Right lobe of liver (tissue), 4 donors: ENCODE measurements at regions not wholly inside any gene's neighbourhood (a gene's known extent, or its start where the extent isn't known, plus 50 kb on each side); places are given as distances from the start of the nearest gene placed in this dataset.

Experiments used
- POLR2A ChIP-seq: fragments of 450-650 bp; IDR thresholded peaks from one replicate; pipeline ENCODE4 v1.6.1; 2017; ENCODE audit warnings: antibody characterized with exemption, mild to moderate bottlenecking
- TF ChIP-seq, protein P1 (sequence below), 4 donors: fragments of 200-600 bp in 3 of 4; fragments of 450-650 bp in 1 of 4; IDR thresholded peaks; one replicate each; pipeline versions ENCODE4 v1.5.1 to v1.8.0; 2016 to 2022; ENCODE audit warnings: antibody characterized with exemption in 4 of 4, mild to moderate bottlenecking in 2 of 4
- donor health status: DM: no; HTN: no; CAD: no.
- donor health status: DM: no; HTN: no; CAD: no.
- donor health status: DM: no; HTN: yes; CAD: no.

DNA sequence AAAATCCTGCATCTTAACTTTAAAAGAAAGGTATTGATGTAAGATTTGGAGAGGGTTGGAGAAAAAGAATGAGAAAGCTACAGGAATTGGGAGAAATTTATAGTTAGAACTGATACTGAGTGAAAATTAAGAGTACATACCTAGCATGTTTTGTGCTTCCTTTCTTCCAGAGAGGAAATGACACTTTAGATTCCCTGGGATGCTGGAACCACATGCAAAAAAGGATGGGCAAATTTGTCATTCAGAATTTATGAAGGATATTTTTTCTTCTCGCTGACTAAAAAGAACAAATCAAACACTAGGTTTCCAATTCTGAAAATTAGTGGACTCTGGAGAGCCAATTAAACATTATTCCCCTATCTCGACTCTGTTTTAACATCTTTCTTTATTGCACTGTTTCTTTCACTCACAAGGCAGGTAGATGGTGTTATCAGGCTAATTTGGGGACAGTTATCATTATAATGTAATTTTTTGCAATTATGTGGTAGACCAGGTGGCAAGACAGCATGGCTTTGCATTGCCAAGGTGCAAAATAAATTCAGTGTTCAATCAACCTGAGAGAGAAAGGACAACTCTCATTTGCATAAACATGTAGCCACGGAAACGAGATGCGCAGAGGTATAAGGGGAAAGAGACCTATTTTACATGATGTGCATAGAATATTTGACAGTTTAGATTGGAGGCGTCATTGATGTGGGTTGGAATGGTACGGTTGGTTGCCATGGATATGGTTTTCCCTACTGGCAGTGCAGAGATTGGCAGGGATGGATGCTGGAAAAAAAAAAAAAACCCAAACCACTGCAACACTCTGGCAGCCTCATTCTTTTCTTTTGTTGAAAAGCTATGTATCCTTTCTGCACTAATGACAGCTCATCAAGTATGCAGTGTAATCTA lies 320.4 kb upstream of the CCNH start:
- TF ChIP-seq POLR2A = no peak
- TF ChIP-seq, protein P1, sequence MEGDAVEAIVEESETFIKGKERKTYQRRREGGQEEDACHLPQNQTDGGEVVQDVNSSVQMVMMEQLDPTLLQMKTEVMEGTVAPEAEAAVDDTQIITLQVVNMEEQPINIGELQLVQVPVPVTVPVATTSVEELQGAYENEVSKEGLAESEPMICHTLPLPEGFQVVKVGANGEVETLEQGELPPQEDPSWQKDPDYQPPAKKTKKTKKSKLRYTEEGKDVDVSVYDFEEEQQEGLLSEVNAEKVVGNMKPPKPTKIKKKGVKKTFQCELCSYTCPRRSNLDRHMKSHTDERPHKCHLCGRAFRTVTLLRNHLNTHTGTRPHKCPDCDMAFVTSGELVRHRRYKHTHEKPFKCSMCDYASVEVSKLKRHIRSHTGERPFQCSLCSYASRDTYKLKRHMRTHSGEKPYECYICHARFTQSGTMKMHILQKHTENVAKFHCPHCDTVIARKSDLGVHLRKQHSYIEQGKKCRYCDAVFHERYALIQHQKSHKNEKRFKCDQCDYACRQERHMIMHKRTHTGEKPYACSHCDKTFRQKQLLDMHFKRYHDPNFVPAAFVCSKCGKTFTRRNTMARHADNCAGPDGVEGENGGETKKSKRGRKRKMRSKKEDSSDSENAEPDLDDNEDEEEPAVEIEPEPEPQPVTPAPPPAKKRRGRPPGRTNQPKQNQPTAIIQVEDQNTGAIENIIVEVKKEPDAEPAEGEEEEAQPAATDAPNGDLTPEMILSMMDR (IDR thresholded peaks at IDR 0.05) = no peak
